Heart left ventricle (tissue), 13 donors: ENCODE measurements at regions not wholly inside any gene's neighbourhood (a gene's known extent, or its start where the extent isn't known, plus 50 kb on each side); places are given as distances from the start of the nearest gene placed in this dataset.

Source experiments
- POLR2A ChIP-seq, 2 donors: fragments of 450-650 bp; IDR thresholded peaks; one replicate each; pipeline ENCODE4 v1.6.1; 2017; ENCODE audit warnings: antibody characterized with exemption in 2 of 2, mild to moderate bottlenecking in 2 of 2, moderate library complexity in 2 of 2
- TF ChIP-seq, protein P1 (sequence below), 12 donors: fragments of 200-600 bp; sonication (generic) in 4 of 12; IDR thresholded peaks; one replicate each; pipeline versions ENCODE4 v1.5.0 to v1.8.0; 2018 to 2022; ENCODE audit warnings: antibody characterized with exemption in 12 of 12, mild to moderate bottlenecking in 5 of 12
- donor health status: ischemic (EF 13 %, LVEDD 7.1; RV severe dilation, severe dysfunction).
- donor health status: DM: no; HTN: yes; CAD: no.
- donor health status: DM: no; HTN: no; CAD: no.
- donor health status: ischemic (EF 25% LVEDD 6.9; RV normal size, moderate dysfunction).
- donor health status: ischemic (EF 25% LVEDD 5.7; RV mildly dilated, moderate dysfunction).
- donor health status: ischemic (EF 35%, LVEDD 5.7; RV mildly dilated, moderate dysfunction).
- donor health status: nonischemic (EF 11% LVEDD 7.7; RV severe dilation, severe dysfunction).
- donor health status: DM: yes; HTN: yes; CAD: no.
- donor health status: PGD.
- donor health status: ischemic (EF 29% LVEDD 5.4; RV normal size, mild dysfunction).
- donor health status: nonischemic (EF 23%, LVEDD 6.1; RV moderate dilation, normal function).

DNA sequence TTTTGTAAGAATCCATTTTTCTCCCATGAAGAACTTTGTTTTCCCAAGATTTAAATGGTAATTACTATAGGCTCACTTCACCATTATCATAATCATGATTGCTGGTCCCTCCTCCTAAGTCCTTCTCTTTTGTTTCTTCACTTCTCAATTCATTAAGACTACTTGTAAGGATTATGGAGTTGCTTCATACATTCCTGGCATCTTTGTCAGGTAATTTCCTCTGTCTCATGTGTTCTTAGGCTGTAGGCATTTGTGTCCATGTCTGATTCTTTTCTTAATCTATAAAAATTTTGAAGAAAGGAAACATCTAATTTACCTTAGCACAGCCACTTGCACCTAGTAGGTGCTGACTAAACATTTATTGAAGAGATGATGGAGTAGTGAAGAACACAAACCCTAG, 79.9 kb upstream of the SATB1 start:
- no peak for TF ChIP-seq POLR2A (IDR thresholded peaks at IDR 0.05)
- TF ChIP-seq, protein P1, sequence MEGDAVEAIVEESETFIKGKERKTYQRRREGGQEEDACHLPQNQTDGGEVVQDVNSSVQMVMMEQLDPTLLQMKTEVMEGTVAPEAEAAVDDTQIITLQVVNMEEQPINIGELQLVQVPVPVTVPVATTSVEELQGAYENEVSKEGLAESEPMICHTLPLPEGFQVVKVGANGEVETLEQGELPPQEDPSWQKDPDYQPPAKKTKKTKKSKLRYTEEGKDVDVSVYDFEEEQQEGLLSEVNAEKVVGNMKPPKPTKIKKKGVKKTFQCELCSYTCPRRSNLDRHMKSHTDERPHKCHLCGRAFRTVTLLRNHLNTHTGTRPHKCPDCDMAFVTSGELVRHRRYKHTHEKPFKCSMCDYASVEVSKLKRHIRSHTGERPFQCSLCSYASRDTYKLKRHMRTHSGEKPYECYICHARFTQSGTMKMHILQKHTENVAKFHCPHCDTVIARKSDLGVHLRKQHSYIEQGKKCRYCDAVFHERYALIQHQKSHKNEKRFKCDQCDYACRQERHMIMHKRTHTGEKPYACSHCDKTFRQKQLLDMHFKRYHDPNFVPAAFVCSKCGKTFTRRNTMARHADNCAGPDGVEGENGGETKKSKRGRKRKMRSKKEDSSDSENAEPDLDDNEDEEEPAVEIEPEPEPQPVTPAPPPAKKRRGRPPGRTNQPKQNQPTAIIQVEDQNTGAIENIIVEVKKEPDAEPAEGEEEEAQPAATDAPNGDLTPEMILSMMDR (IDR thresholded peaks at IDR 0.05): no peak
